ENCODE measurements at regions not wholly inside any gene's neighbourhood (a gene's known extent, or its start where the extent isn't known, plus 50 kb on each side); places are given as distances from the start of the nearest gene placed in this dataset.

GRCh38 chr1:238895911-238896310 is 490.5 kb upstream of the CHRM3 start:
- no peak for DNase-seq

GRCh38 chr1:238892612-238893011 is 493.8 kb upstream of the CHRM3 start:
- DNase-seq = no peak

- DNase-seq = no peak
Observed at GRCh38 chr1:238861342-238862066, 524.9 kb upstream of the CHRM3 start.

- no peak for DNase-seq
Observed at GRCh38 chr1:238833919-238834318, 552.4 kb upstream of the CHRM3 start.

- DNase-seq = no peak
Observed at GRCh38 chr1:238832106-238832505, 554.3 kb upstream of the CHRM3 start.

GRCh38 chr1:238830036-238830611 is 556.2 kb upstream of the CHRM3 start:
- no peak for DNase-seq

- DNase-seq = no peak
Observed at GRCh38 chr1:238826891-238827290, 559.5 kb upstream of the CHRM3 start.

GRCh38 chr1:238823416-238823815 is 563.0 kb upstream of the CHRM3 start:
- no peak for DNase-seq

GRCh38 chr1:238811211-238811879 is 575.0 kb upstream of the CHRM3 start:
- no peak for DNase-seq

- no peak for DNase-seq
Observed at GRCh38 chr1:238790882-238791281, 595.5 kb upstream of the CHRM3 start.

- no peak for DNase-seq
Observed at GRCh38 chr1:238789916-238790667, 596.3 kb upstream of the CHRM3 start.

- DNase-seq = no peak
Observed at GRCh38 chr1:238787471-238787870, 598.9 kb upstream of the CHRM3 start.

- no peak for DNase-seq
Observed at GRCh38 chr1:238783633-238784032, 602.7 kb upstream of the CHRM3 start.

- no peak for DNase-seq
Observed at GRCh38 chr1:238779716-238780115, 606.7 kb upstream of the CHRM3 start.

GRCh38 chr1:238778113-238778512 is 608.3 kb upstream of the CHRM3 start:
- no peak for DNase-seq

GRCh38 chr1:238777551-238777950 is 608.8 kb upstream of the CHRM3 start:
- DNase-seq = no peak

- DNase-seq = no peak
Observed at GRCh38 chr1:238776126-238776525, 610.2 kb upstream of the CHRM3 start.

- no peak for DNase-seq
Observed at GRCh38 chr1:238772322-238772721, 614.0 kb upstream of the CHRM3 start.

GRCh38 chr1:238767321-238767720 is 619.0 kb upstream of the CHRM3 start:
- DNase-seq = no peak

- DNase-seq = no peak
Observed at GRCh38 chr1:238764779-238765178, 621.6 kb upstream of the CHRM3 start.

GRCh38 chr1:238753252-238753651 is 633.1 kb upstream of the CHRM3 start:
- DNase-seq = no peak

GRCh38 chr1:238752327-238752726 is 634.0 kb upstream of the CHRM3 start:
- DNase-seq = no peak

GRCh38 chr1:238745069-238745468 is 641.3 kb upstream of the CHRM3 start:
- no peak for DNase-seq

GRCh38 chr1:238738892-238739291 is 647.5 kb upstream of the CHRM3 start:
- DNase-seq = peak; percentile 33

All from right hindlimb (tissue), 1 donor.